ENCODE measurements at regions not wholly inside any gene's neighbourhood (a gene's known extent, or its start where the extent isn't known, plus 50 kb on each side); places are given as distances from the start of the nearest gene placed in this dataset.

GRCh38 chr13:106113796-106114195 is 421.7 kb downstream of the EFNB2 start:
- no peak for TF ChIP-seq CTCF (IDR thresholded peaks at IDR 0.05)
- no peak for TF ChIP-seq POLR2A (IDR thresholded peaks at IDR 0.05)
- H3K36me3 ChIP-seq (ENCODE audit: low read depth, missing control alignments): no peaks in the 10 kb centered on the region
- no peaks in the 10 kb centered on the region for H3K27me3 ChIP-seq
- WGBS, 2 donors: 90 to 97% methylated on average over 1 of the region's 1 CpG
- no peak for DNase-seq
- no peak overlapping the region for H3K27ac ChIP-seq
- intact Hi-C loops (cut with DNase I; ENCODE audit: low total_unique reads): no loop called here
- H3K4me1 ChIP-seq: peaks cover under 1% of the 10 kb centered on the region
- H3K9me3 ChIP-seq: no peaks in the 10 kb centered on the region
- H3K4me3 ChIP-seq: no peak overlapping the region

- Histone ChIP-seq H3K27me3 (no peaks in the 10 kb centered on the region), H3K9me3 (no peaks in the 10 kb centered on the region), H3K4me1 (no peaks in the 10 kb centered on the region), H3K4me3 (no peak overlapping the region), H3K36me3 (ENCODE audit: low read depth, missing control alignments) (no peaks in the 10 kb centered on the region), H3K27ac (no peak overlapping the region)
- intact Hi-C loops (cut with DNase I; ENCODE audit: low total_unique reads): no loop called here
- TF ChIP-seq POLR2A (IDR thresholded peaks at IDR 0.05) (no peak), CTCF (IDR thresholded peaks at IDR 0.05) (no peak)
- WGBS, 2 donors: 82 to 86% methylated on average over 3 of the region's 3 CpGs
- DNase-seq: no peak
Measured at GRCh38 chr13:106112191-106112590, 423.3 kb downstream of the EFNB2 start.

- H3K4me3 ChIP-seq: no peak overlapping the region
- no peaks in the 10 kb centered on the region for H3K27me3 ChIP-seq
- no peak overlapping the region for H3K27ac ChIP-seq
- H3K36me3 ChIP-seq (ENCODE audit: low read depth, missing control alignments): no peaks in the 10 kb centered on the region
- TF ChIP-seq CTCF (IDR thresholded peaks at IDR 0.05) (no peak), POLR2A (IDR thresholded peaks at IDR 0.05) (no peak)
- H3K4me1 ChIP-seq: no peaks in the 10 kb centered on the region
- H3K9me3 ChIP-seq: no peaks in the 10 kb centered on the region
- DNase-seq: no peak
- intact Hi-C loops (cut with DNase I; ENCODE audit: low total_unique reads): no loop called here
- 91 to 97% methylated on average over 8 of the region's 8 CpGs for WGBS, 2 donors
Measured at GRCh38 chr13:106110241-106110855, 425.1 kb downstream of the EFNB2 start.

- intact Hi-C loops (cut with DNase I; ENCODE audit: low total_unique reads): no loop called here
- H3K27me3 ChIP-seq: no peaks in the 10 kb centered on the region
- H3K4me3 ChIP-seq: no peak overlapping the region
- H3K9me3 ChIP-seq: no peaks in the 10 kb centered on the region
- no peak overlapping the region for H3K27ac ChIP-seq
- H3K4me1 ChIP-seq: no peaks in the 10 kb centered on the region
- WGBS, 2 donors: 84 to 89% methylated on average over 3 of the region's 3 CpGs
- DNase-seq: no peak
- TF ChIP-seq POLR2A (IDR thresholded peaks at IDR 0.05) (no peak), CTCF (IDR thresholded peaks at IDR 0.05) (no peak)
- H3K36me3 ChIP-seq (ENCODE audit: low read depth, missing control alignments): no peaks in the 10 kb centered on the region
Measured at GRCh38 chr13:106109391-106109791, 426.1 kb downstream of the EFNB2 start.

GRCh38 chr13:106108346-106108745 is 427.1 kb downstream of the EFNB2 start:
- no peak overlapping the region for H3K4me3 ChIP-seq
- H3K27me3 ChIP-seq: no peaks in the 10 kb centered on the region
- H3K27ac ChIP-seq: no peak overlapping the region
- no peaks in the 10 kb centered on the region for H3K9me3 ChIP-seq
- no peak for DNase-seq
- WGBS, 2 donors: 88 to 95% methylated on average over 9 of the region's 9 CpGs
- H3K36me3 ChIP-seq (ENCODE audit: low read depth, missing control alignments): no peaks in the 10 kb centered on the region
- TF ChIP-seq CTCF (IDR thresholded peaks at IDR 0.05): no peak
- TF ChIP-seq POLR2A (IDR thresholded peaks at IDR 0.05): no peak
- intact Hi-C loops (cut with DNase I; ENCODE audit: low total_unique reads): no loop called here
- H3K4me1 ChIP-seq: no peaks in the 10 kb centered on the region
